GM18498 (cell line): ENCODE measurements at regions not wholly inside any gene's neighbourhood (a gene's known extent, or its start where the extent isn't known, plus 50 kb on each side); places are given as distances from the start of the nearest gene placed in this dataset.

Experiments
- ATAC-seq: cut with Tn5 transposase; IDR thresholded peaks from one replicate; pipeline ENCODE4 v1.9.1; 2021; ENCODE audit warnings: mild to moderate bottlenecking, moderate library complexity; ENCODE audit not compliant: unreplicated experiment

DNA sequence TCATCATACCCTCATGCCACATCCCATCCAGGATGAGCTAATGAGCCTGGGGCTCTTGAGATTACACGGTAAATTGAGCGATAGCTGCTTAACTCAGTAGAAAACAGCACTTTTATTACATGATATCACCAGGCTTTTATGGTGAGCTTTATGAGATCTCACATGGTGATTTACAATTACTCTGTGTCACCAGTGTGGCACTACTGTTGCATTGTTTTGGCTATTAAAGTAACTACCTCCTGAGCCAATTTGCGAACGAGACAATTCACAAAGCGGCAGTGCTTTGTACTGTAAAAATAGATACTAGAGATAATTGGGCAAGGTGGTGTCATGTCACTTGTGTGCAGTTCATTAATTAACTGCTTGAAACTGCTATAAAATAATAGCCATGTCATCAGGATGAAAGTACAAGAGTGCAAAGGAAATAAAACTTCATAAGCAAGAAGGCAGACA, 767.7 kb upstream of the ADGRL2 start:
- no peak for ATAC-seq

DNA sequence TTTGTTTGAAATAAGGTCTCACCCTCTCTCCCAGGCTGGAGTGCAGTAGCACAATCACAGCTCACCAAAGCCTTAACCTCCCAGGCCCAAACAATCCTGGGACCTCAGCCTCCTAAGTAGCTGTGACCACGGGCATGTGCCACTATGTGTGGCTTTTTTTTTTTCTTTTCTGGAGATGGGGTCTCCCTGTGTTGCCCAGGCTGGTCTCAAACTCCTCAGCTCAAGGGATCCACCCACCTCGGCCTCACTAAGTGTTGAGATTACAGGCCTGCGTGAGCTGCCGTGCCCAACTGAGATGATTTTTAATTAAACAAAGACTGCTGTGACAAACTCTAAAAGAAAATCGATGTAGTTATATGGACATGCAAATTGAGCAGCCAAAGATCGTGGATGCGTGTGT, 768.4 kb upstream of the ADGRL2 start:
- no peak for ATAC-seq

DNA sequence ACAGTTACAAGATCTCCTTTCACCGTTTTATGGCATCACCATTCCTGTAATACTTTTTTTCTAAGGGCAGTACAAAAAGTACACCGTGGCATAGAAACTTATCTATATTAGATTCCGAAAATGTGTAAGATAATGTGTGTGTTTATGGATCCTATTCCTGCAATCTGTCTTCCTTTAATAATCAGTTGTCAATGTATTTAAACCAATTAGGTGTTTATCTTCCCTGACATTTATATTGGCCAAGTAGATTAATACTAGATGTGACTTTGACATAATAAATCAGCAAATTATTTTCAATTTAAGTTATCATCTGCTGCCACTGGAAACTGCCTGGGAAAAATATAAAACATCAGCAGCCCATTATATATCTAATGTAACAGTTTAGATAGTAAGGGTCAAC, 770.3 kb upstream of the ADGRL2 start:
- no peak for ATAC-seq

DNA sequence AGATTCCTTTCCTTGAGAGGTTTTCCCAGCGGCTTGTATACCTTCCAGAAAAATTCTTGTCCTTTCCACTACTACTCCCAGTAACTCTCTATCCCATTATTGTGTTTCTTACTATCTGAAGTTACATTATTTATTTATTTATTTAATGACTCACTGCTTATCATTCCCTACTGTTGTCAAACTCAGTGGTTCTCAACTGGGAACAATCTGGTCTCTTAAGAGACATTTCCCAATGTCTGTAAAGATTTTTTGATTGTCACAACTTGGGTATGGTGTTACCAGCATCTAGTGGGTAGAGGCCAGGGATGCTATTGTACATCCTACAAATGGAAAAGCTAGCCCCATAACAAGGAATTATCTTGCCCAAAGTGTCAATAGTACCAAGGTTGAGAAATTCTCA, 771.5 kb upstream of the ADGRL2 start:
- no peak for ATAC-seq

DNA sequence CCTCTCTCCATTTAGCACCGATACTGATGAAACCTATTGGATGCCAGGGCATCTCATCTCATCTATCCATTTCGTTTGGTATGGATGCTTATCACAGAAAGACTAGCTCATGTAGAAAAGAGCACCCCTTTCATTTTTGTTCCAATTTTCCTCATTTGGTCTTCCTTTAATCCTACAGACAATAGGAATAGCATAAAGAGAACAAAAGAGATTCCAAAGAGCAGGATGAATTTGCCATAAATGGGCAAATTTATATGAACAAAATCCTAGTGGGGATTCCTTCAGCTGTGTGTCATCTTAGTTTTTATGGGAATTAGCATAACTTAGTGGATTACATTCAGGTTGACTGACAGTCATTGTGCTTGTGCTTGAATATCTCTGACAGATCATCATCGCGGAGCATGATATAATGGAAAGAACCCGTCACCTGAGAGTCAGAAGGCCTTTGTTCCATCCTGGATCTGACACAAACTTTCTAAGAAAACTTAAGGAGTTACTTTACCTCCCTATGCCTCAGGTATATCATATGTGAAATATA, 777.5 kb upstream of the ADGRL2 start:
- ATAC-seq: no peak

DNA sequence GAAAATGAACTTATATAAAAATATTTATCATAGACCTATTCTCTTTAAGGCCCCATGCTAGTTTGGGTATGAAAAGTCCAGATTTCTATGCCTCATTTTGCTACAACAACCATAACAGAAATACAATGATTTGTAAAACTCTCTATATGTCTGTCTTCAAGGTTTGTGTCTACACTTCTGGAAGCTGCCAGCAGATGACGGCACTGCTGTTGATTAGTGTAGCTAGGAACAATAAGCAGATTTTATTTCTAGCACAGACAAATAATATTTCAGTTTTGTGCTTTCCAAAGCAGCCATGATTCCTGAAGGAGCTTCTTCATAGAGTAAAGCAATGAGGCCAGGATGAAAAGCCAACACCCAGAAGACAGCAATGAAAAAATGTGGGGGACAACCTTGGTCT, 779.6 kb upstream of the ADGRL2 start:
- ATAC-seq: no peak

DNA sequence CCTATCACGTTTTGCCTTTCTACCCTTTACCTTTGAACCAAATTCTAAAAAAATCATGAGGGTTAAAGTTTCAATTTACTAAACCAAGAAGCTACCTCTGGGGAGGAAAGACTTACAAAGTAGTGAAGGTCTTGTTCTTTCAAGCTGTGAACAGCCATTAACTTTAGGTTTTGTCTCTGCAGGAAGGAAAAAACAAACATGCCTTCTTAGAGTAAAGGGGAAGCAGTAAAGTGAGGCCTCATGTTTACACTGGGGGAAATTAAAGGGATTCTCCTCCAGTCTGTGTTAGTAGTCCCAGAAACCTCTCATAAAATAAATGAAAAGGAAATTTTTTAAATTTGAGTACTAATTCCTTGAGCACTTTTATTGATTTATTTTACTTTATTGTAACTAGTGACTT, 780.2 kb upstream of the ADGRL2 start:
- ATAC-seq: no peak

DNA sequence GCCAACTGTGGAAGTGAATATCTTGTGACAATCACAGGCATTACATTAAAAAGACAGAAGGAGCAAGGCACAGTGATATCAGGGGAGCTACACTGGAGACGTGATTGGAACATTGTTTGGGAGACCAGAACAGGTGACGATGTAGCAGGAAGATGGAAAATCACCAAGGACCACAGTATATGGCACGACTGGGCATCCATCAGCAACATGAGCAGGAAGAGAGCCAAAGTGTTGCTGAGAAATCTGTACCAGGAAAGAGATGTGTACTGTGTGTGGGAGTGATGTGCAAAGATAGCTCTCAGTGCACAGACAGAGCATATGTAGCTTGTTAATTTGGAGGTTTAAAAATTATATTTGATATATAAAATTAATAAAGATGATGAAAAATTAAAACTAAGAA, 790.6 kb upstream of the ADGRL2 start:
- no peak for ATAC-seq

DNA sequence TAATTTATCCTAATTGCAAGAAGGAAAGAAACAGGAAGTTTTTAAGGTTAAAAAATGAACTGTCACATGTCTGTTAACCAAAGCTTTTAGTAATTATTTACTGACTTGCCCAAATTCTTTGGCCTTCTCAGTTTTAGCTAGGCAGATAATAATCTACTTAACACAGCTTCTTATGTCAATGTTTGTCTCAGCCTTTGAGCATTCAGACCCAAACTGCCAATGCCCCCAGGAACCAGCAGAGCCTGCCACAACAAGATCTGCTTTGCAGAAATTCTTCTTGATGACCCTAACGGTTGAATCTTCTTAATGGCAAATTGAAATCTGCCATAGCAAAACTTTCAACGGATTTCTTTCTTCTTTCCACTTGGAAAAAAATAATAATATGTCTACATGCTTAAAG, 792.4 kb upstream of the ADGRL2 start:
- ATAC-seq: no peak

DNA sequence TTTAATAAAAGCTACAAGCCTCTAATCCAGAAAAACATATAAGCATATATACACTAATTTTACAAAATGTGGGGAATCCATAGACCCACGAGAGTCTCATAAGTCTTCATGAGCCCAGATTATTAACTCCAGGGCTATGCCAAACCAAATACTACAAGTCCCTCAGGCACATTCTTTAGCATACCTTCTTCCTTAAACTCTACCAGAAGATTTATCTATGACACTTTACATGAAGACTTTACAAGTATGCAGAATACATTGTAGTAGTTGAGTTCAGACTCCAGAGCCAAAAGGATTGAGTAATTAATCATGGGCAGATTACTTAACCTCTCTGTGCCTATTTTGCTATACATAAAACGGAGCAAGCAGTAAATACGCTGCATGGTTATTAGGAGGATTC, 793.7 kb upstream of the ADGRL2 start:
- no peak for ATAC-seq

DNA sequence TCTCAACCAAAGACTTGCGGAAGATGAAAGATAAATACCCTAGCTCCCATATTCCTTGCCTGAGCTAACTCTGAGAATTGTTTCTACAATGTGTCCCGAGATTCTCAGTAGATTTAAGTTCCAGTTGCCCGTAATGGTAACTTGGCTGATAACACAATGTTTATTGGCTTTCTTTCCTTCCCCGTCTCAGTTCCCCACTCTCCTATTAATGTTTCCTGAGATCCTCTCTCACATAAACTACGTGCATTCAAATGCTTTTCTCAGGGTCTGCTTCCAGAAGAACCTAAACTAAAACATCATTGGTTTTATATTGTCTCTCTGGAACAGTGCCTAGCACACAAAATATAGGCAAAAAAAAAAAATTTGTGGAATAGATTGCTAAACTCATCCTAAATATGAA, 794.2 kb upstream of the ADGRL2 start:
- ATAC-seq: no peak

DNA sequence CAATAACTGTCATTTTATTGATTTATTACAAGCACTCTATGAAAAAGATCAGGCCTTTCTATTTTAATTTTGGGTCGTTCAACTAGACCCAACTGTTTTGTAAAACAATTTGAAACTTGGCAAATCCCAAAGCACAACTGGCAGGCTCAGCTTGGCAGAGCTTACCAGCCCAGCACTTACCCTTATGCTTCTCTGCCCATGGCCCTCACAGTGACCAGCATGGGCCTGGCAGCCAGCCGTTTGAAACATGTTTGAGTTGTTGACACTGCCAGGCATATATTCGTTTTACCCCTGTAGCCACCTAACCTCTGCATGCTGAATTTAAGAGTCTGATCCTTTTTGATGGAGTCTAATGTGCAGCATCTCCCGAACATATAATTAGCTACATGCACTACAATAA, 796.7 kb upstream of the ADGRL2 start:
- no peak for ATAC-seq

DNA sequence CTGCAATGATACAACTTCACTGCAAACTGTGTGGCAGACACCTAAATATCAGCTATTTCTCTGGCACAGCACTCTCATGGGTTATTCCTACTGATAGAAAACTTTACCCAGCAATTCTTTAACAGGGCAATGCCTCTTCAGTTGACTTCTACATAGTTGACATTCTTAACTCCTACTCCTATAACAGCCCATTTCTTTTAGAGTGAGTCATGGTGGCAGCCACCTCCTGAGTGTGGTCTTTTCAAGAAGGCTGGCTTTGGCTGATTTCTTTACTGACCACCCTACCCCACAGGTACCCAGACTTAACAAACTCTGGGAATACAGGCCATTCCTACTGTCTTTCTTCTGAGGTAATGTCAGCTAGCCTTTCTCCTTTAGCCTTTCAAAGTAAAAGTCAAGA, 805.8 kb upstream of the ADGRL2 start:
- no peak for ATAC-seq

DNA sequence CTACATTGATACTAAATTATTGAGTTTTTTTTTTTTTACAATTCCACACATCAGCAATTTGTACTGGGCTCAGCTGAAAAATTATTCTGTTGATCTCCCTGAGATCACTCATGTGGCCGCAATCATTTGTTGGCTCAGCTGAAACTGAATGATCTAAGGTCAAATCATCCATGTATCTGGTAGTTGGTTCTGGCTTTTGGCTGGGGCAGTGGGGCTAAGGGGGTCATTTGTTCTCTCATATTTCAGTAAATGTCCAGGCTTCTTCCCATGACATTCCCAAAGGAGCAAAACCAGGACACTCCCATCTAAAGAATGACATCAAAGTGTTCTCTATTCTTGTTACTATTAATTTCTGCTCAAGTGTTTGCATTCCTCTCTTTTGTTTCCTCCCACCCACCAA, 806.7 kb upstream of the ADGRL2 start:
- no peak for ATAC-seq

DNA sequence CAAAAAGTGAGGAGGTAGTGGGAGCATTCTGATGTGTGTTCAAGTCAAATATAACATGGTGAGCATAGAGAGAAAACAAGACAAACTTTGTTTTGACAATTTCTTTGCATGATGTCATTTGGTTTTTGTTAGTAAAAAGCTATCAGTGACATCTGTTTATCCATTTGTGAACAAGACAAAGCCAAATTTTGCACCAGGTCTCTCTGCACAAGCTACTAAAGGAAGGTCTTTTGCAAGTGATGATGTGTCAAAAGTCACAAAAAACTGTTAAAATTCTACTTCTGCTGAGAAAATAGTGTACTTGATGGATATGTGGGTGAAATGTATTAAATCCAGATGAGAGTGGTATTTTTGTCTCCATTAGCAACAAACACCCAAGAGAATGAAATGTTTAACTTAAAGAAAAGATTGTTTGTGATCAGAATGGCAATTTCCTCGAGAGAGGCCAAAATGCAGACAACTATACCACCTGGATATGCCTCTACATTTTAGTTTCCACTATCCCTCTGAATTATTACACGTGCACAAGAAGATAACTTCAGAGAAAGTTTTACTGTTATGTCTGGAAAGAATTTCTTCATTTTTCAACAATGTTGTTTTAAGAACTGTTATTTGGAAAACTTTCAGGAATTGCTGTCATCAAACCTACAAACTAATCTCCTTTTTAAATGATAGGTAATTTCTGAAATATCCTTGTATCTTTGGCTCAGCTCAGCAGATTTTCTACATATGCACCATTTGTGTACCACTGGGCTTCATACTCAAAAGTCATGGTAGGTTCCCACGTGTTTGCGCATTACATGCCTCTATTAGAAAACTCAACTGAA, 807.4 kb upstream of the ADGRL2 start:
- no peak for ATAC-seq

DNA sequence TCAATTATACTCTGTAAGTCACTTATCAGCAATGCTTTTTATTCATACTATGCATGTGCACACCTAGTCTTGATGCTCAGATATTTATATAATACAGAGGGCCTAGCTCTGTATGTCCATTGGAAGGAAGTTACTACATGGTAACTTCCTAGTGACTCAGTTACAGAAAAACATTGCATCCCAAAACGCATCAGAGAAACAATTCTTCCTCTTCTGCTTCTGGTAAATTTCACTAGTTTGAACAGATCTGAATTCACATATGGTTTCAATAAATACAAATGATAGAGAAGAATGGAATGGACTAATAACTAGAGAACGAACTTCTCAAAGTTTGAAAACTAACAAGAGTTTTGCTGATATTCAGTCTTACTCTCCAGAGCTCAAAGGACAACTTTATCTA, 811.3 kb upstream of the ADGRL2 start:
- ATAC-seq: no peak

DNA sequence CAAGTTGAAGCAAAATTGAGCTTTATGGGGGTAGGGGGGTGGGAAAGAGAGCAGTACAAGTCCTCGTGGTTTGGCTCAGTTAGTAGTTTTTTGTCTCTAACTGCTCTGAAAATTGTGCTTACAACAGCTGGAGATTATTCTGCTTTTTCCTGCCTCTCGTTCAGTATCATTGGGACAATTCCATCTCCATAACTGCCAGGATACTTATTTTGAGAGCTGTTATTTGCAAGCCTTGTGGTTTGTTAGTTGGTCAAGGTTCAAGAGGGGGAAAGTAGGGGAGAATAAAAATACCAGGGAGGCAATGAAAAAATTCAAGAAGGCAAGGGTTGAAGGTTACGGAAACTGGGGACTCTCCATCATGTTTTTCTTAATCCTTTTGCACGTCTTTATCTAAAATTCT, 811.8 kb upstream of the ADGRL2 start:
- no peak for ATAC-seq

DNA sequence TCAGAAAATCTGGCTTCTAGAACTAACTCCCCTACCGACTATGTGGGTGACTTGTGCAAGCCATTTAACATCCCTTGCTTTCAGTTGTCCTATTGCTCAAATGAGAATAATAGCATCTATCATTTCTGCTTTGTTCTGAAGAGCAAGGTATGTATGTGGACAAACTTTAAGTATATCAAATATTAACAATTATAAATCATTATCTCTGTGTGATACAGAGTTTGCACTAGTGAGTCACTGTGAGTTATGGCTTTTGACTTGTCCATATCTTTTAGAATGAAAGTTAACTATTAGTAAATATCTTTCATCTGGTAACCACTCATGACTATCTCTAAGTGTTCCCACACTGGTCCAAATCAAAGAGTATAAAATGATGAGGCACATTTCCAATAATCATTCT, 812.9 kb upstream of the ADGRL2 start:
- no peak for ATAC-seq

DNA sequence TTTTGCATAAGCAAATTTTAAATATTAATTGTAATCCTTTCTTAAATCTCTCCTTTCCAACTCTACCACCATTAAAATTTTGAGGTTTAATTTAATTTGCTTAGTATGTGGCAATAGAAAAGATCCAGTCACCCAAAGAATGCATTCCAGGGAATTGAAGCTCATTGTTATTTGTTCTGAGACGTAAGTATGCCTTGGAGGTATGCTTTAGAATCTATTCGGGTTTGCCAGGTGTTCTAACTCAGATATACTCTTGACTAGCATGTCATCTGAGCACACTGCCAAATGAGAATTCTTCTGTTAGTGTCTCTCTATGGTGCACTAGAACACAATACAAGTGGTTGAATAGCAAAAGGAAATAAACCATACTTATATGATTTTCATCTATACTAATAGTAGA, 813.6 kb upstream of the ADGRL2 start:
- ATAC-seq: no peak

DNA sequence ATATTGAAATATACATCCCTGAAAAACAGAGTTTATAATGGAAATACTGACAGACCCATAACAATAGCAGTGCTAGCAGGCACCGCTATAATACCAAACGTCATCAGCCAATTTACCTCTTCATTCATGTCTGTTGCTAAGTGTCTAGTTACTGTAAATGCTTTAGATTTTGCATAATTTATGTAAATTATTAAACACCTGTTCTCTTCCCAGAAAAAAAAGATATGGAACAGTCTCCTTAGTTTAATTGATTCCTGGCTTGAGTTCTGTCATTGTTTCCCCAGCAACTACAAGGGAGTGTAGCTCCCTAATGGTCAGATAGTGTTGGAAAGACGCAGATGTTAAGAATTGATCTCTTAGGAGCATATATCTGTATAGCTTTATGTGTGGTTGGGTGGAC, 817.9 kb upstream of the ADGRL2 start:
- ATAC-seq: no peak

DNA sequence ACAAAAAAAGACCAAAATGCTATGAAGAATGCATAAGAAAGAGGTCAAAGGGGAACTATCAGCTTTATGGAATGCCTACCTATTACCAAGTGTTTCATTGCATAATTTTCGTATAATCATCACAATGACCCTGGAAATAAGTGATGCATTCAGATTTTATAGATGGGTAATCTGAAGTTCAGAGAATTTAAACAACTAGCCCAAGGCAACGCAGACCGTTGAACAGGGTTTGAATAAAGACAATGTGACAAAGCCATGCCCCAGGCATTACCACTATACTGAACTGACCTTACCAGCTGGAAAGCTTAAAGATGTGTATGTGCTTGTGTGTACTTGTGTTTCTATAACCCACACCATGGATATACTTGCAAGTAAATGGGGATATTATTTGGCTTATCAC, 827.6 kb upstream of the ADGRL2 start:
- no peak for ATAC-seq

DNA sequence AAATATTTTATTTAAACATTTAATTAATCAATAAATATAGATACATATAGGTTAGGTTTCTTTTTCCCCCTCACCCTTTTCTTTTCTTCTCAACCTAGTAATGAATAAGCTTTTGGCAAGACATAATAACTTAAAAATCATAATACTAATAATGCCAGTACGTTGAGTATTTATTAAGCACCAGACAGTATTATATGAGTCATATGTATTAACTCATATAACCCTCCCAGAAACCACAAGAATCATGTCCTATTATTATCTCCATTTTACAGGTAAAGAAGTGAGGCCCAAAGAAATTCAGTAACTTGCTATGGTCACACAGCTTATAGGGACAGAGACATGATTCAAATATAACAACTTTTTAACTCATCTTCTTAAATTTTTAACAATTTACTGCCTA, 834.5 kb upstream of the ADGRL2 start:
- ATAC-seq: no peak

DNA sequence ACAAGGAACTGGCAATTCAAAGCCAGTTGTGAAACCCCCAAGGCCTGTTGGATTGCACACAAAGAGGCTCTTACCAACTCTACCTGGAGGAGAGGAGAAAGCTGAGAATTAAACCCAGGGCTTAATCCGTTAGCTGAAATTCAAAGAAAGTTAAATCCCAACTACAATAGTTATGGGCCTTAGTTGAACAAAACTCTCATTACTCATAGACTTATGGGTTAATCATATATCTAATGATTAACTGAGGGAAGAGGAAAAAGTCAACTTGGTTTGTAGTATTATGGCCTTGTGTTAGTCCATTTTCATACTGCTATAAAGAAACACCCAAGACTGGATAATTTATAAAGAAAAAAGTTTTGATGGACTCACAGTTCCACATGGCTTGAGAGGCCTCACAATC, 838.2 kb upstream of the ADGRL2 start:
- no peak for ATAC-seq
